ENCODE measurements at regions not wholly inside any gene's neighbourhood (a gene's known extent, or its start where the extent isn't known, plus 50 kb on each side); places are given as distances from the start of the nearest gene placed in this dataset.

- Histone ChIP-seq H3K23ac (ENCODE audit: low read length in 2 of 2) (no peak overlapping the region), H2BK15ac (ENCODE audit: low read depth, poor library complexity, severe bottlenecking) (no peak overlapping the region), H2BK120ac (ENCODE audit: low read depth, low read length) (no peak overlapping the region), H3K27ac (ENCODE audit: low read length, poor library complexity, severe bottlenecking) (no peak overlapping the region), H4K8ac (ENCODE audit: low read length) (no peak overlapping the region), H2BK12ac (ENCODE audit: low read length in 2 of 2) (no peak overlapping the region), H3K27me3 (ENCODE audit: control insufficient read depth in 1 of 2, insufficient read depth in 1 of 2, low read length in 2 of 2) (peaks cover 0 to 98% of the 10 kb centered on the region in 2 experiments), H2BK5ac (ENCODE audit: low read depth, low read length, poor library complexity, severe bottlenecking) (no peak overlapping the region), H3K4me2 (ENCODE audit: low read length, poor library complexity, severe bottlenecking) (no peak overlapping the region), H3K4ac (ENCODE audit: low read depth in 1 of 2, low read length in 2 of 2) (no peak overlapping the region), H4K91ac (ENCODE audit: low read length) (no peak overlapping the region), H2AFZ (ENCODE audit: low read depth, low read length) (no peak overlapping the region), H3K4me1 (ENCODE audit: control insufficient read depth, insufficient read depth, low read depth, low read length) (no peaks in the 10 kb centered on the region), H2AK5ac (ENCODE audit: low read length, severe bottlenecking) (no peak overlapping the region), H3K18ac (ENCODE audit: low read depth in 1 of 2, low read length in 2 of 2) (no peak overlapping the region), H3K4me3 (ENCODE audit: insufficient read depth in 1 of 2, low read depth in 1 of 2, low read length in 2 of 2) (no peak overlapping the region), H3K36me3 (ENCODE audit: control insufficient read depth in 1 of 2, insufficient read depth in 2 of 2, low read depth in 1 of 2, low read length in 2 of 2) (no peaks in the 10 kb centered on the region), H3K14ac (ENCODE audit: low read length in 2 of 2) (no peak overlapping the region), H3K79me1 (replicated peaks; ENCODE audit: low read length, poor library complexity, severe bottlenecking) (no peaks in the 10 kb centered on the region), H3K9ac (ENCODE audit: low read length) (no peak overlapping the region), H3K9me3 (ENCODE audit: control insufficient read depth, low read length) (no peaks in the 10 kb centered on the region)
- DNase-seq: no peak
- WGBS: 55% methylated on average over 12 of the region's 13 CpGs
These were observed 143.1 kb upstream of the SDK2 start for GRCh38 chr17:73787076-73788059.

GRCh38 chr17:73788111-73788510 lies 143.9 kb upstream of the SDK2 start:
- H3K4me1 ChIP-seq (ENCODE audit: control insufficient read depth, insufficient read depth, low read depth, low read length): no peaks in the 10 kb centered on the region
- no peak overlapping the region for H3K27ac ChIP-seq (ENCODE audit: low read length, poor library complexity, severe bottlenecking)
- no peak overlapping the region for H4K91ac ChIP-seq (ENCODE audit: low read length)
- no peak overlapping the region for H2BK15ac ChIP-seq (ENCODE audit: low read depth, poor library complexity, severe bottlenecking)
- no peak overlapping the region for H2BK12ac ChIP-seq (ENCODE audit: low read length in 2 of 2)
- 54% methylated on average over 4 of the region's 4 CpGs for WGBS
- H3K27me3 ChIP-seq (ENCODE audit: control insufficient read depth in 1 of 2, insufficient read depth in 1 of 2, low read length in 2 of 2): peaks cover 0 to 98% of the 10 kb centered on the region in 2 experiments
- no peaks in the 10 kb centered on the region for H3K36me3 ChIP-seq (ENCODE audit: control insufficient read depth in 1 of 2, insufficient read depth in 2 of 2, low read depth in 1 of 2, low read length in 2 of 2)
- H3K9me3 ChIP-seq (ENCODE audit: control insufficient read depth, low read length): no peaks in the 10 kb centered on the region
- no peak overlapping the region for H3K9ac ChIP-seq (ENCODE audit: low read length)
- H3K79me1 ChIP-seq (replicated peaks; ENCODE audit: low read length, poor library complexity, severe bottlenecking): no peaks in the 10 kb centered on the region
- no peak overlapping the region for H2AK5ac ChIP-seq (ENCODE audit: low read length, severe bottlenecking)
- no peak overlapping the region for H3K14ac ChIP-seq (ENCODE audit: low read length in 2 of 2)
- no peak overlapping the region for H2AFZ ChIP-seq (ENCODE audit: low read depth, low read length)
- no peak overlapping the region for H3K4ac ChIP-seq (ENCODE audit: low read depth in 1 of 2, low read length in 2 of 2)
- H3K4me2 ChIP-seq (ENCODE audit: low read length, poor library complexity, severe bottlenecking): no peak overlapping the region
- H3K18ac ChIP-seq (ENCODE audit: low read depth in 1 of 2, low read length in 2 of 2): no peak overlapping the region
- no peak overlapping the region for H4K8ac ChIP-seq (ENCODE audit: low read length)
- no peak overlapping the region for H3K4me3 ChIP-seq (ENCODE audit: insufficient read depth in 1 of 2, low read depth in 1 of 2, low read length in 2 of 2)
- no peak overlapping the region for H2BK120ac ChIP-seq (ENCODE audit: low read depth, low read length)
- H3K23ac ChIP-seq (ENCODE audit: low read length in 2 of 2): no peak overlapping the region
- no peak for DNase-seq
- H2BK5ac ChIP-seq (ENCODE audit: low read depth, low read length, poor library complexity, severe bottlenecking): no peak overlapping the region

DNA sequence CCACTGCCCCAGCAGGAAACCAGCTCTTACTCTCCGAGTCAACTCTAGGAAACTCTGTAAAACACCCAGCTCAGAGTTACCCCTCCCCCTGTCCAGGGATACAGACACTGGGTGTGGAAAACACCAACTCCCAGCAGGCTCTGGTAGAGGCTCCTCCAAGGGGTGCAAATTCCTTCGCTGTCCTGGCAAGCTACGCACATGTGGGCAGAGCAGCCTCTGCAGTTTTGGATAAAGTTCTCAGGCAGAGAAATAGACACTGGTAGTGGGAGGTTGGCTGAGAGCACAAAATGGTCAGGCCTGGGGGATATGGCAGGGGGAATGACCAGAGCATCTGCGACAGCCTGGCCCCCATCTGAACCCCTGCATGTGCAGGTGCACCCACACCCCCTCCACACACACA lies 146.9 kb upstream of the SDK2 start:
- Histone ChIP-seq H2BK12ac (ENCODE audit: low read length in 2 of 2) (no peak overlapping the region), H2AFZ (ENCODE audit: low read depth, low read length) (no peak overlapping the region), H3K23ac (ENCODE audit: low read length in 2 of 2) (no peak overlapping the region), H3K4me1 (ENCODE audit: control insufficient read depth, insufficient read depth, low read depth, low read length) (no peaks in the 10 kb centered on the region), H2BK5ac (ENCODE audit: low read depth, low read length, poor library complexity, severe bottlenecking) (no peak overlapping the region), H3K4ac (ENCODE audit: low read depth in 1 of 2, low read length in 2 of 2) (no peak overlapping the region), H3K14ac (ENCODE audit: low read length in 2 of 2) (no peak overlapping the region), H3K27me3 (ENCODE audit: control insufficient read depth in 1 of 2, insufficient read depth in 1 of 2, low read length in 2 of 2) (peaks cover 0 to 92% of the 10 kb centered on the region in 2 experiments), H4K8ac (ENCODE audit: low read length) (no peak overlapping the region), H3K18ac (ENCODE audit: low read depth in 1 of 2, low read length in 2 of 2) (no peak overlapping the region), H3K9me3 (ENCODE audit: control insufficient read depth, low read length) (no peaks in the 10 kb centered on the region), H2BK15ac (ENCODE audit: low read depth, poor library complexity, severe bottlenecking) (no peak overlapping the region), H4K91ac (ENCODE audit: low read length) (no peak overlapping the region), H3K4me2 (ENCODE audit: low read length, poor library complexity, severe bottlenecking) (no peak overlapping the region), H3K4me3 (ENCODE audit: insufficient read depth in 1 of 2, low read depth in 1 of 2, low read length in 2 of 2) (no peak overlapping the region), H3K79me1 (replicated peaks; ENCODE audit: low read length, poor library complexity, severe bottlenecking) (no peaks in the 10 kb centered on the region), H3K36me3 (ENCODE audit: control insufficient read depth in 1 of 2, insufficient read depth in 2 of 2, low read depth in 1 of 2, low read length in 2 of 2) (no peaks in the 10 kb centered on the region), H2BK120ac (ENCODE audit: low read depth, low read length) (no peak overlapping the region), H3K9ac (ENCODE audit: low read length) (no peak overlapping the region), H3K27ac (ENCODE audit: low read length, poor library complexity, severe bottlenecking) (no peak overlapping the region), H2AK5ac (ENCODE audit: low read length, severe bottlenecking) (no peak overlapping the region)
- no peak for DNase-seq
- WGBS: 87% methylated on average over 4 of the region's 4 CpGs

DNA sequence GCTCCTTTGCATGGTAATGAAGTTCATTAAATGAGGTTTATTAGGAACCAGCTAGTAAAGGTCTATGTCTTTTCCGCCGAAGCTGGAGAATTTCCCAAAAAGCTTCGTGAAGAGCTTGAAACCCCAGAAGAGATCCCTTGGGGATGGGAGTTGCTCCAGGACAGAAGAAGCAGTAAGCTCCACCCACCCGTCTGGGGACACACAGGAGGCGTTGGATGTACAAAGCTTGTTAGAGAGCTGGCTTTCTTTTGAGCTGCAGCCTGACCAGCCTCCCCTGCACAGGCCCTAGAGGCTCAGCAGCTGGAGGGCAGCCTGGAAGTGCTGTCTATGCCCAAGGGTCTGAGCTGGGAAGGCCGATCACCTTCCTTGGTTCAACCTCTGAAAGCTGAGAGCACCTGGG lies 147.4 kb upstream of the SDK2 start:
- 76% methylated on average over 6 of the region's 6 CpGs for WGBS
- H3K4me3 ChIP-seq (ENCODE audit: insufficient read depth in 1 of 2, low read depth in 1 of 2, low read length in 2 of 2): no peak overlapping the region

More for the DNA sequence above, 147.4 kb upstream of the SDK2 start:
- H2AK5ac ChIP-seq (ENCODE audit: low read length, severe bottlenecking): no peak overlapping the region
- no peaks in the 10 kb centered on the region for H3K36me3 ChIP-seq (ENCODE audit: control insufficient read depth in 1 of 2, insufficient read depth in 2 of 2, low read depth in 1 of 2, low read length in 2 of 2)
- no peak overlapping the region for H2AFZ ChIP-seq (ENCODE audit: low read depth, low read length)
- no peaks in the 10 kb centered on the region for H3K4me1 ChIP-seq (ENCODE audit: control insufficient read depth, insufficient read depth, low read depth, low read length)
- no peak overlapping the region for H3K27ac ChIP-seq (ENCODE audit: low read length, poor library complexity, severe bottlenecking)
- H4K8ac ChIP-seq (ENCODE audit: low read length): no peak overlapping the region
- H2BK5ac ChIP-seq (ENCODE audit: low read depth, low read length, poor library complexity, severe bottlenecking): no peak overlapping the region
- no peaks in the 10 kb centered on the region for H3K79me1 ChIP-seq (replicated peaks; ENCODE audit: low read length, poor library complexity, severe bottlenecking)
- H3K4ac ChIP-seq (ENCODE audit: low read depth in 1 of 2, low read length in 2 of 2): no peak overlapping the region
- no peak overlapping the region for H2BK15ac ChIP-seq (ENCODE audit: low read depth, poor library complexity, severe bottlenecking)
- H4K91ac ChIP-seq (ENCODE audit: low read length): no peak overlapping the region
- DNase-seq: no peak
- no peak overlapping the region for H2BK12ac ChIP-seq (ENCODE audit: low read length in 2 of 2)
- peaks cover 0 to 87% of the 10 kb centered on the region in 2 experiments for H3K27me3 ChIP-seq (ENCODE audit: control insufficient read depth in 1 of 2, insufficient read depth in 1 of 2, low read length in 2 of 2)
- H2BK120ac ChIP-seq (ENCODE audit: low read depth, low read length): no peak overlapping the region
- no peak overlapping the region for H3K4me2 ChIP-seq (ENCODE audit: low read length, poor library complexity, severe bottlenecking)
- no peak overlapping the region for H3K18ac ChIP-seq (ENCODE audit: low read depth in 1 of 2, low read length in 2 of 2)
- H3K9ac ChIP-seq (ENCODE audit: low read length): no peak overlapping the region
- H3K9me3 ChIP-seq (ENCODE audit: control insufficient read depth, low read length): no peaks in the 10 kb centered on the region
- H3K14ac ChIP-seq (ENCODE audit: low read length in 2 of 2): no peak overlapping the region
- no peak overlapping the region for H3K23ac ChIP-seq (ENCODE audit: low read length in 2 of 2)

Measured in mesenchymal stem cell (in vitro differentiated cells and primary cell).